H9 (cell line): ENCODE measurements at regions not wholly inside any gene's neighbourhood (a gene's known extent, or its start where the extent isn't known, plus 50 kb on each side); places are given as distances from the start of the nearest gene placed in this dataset.

Experiments used
- DNase-seq: peaks from one replicate; pipeline ENCODE4 v3.0.0-alpha.2; 2017
- H2AFZ ChIP-seq: one replicate; pipeline ENCODE4 v1.6.1; 2013; ENCODE audit warnings: mild to moderate bottlenecking, low read length, control low read depth, moderate library complexity
- H2AK5ac ChIP-seq: 2 replicates; pipeline ENCODE4 v1.6.1; 2013; ENCODE audit warnings: low read length, control low read depth, mixed read lengths; ENCODE audit not compliant: insufficient read length
- H2BK120ac ChIP-seq: one replicate; pipeline ENCODE4 v1.6.1; 2013; ENCODE audit warnings: low read depth, mild to moderate bottlenecking, low read length, control low read depth, inconsistent platforms; ENCODE audit not compliant: poor library complexity, severe bottlenecking
- H2BK12ac ChIP-seq: 2 replicates; pipeline ENCODE4 v1.6.1; 2013; ENCODE audit warnings: low read length, control low read depth, mixed read lengths, low read depth; ENCODE audit not compliant: insufficient read length
- H2BK15ac ChIP-seq: 2 replicates; pipeline ENCODE4 v1.6.1; 2013; ENCODE audit warnings: low read depth, low read length, control low read depth
- H2BK20ac ChIP-seq: one replicate; pipeline ENCODE4 v1.6.1; 2013; ENCODE audit warnings: low read depth, mild to moderate bottlenecking, low read length, control low read depth, inconsistent platforms; ENCODE audit not compliant: poor library complexity, severe bottlenecking
- H2BK5ac ChIP-seq: 2 replicates; pipeline ENCODE4 v1.6.1; 2013; ENCODE audit warnings: low read length, control low read depth, mixed read lengths; ENCODE audit not compliant: insufficient read length
- H3K14ac ChIP-seq: 2 replicates; pipeline ENCODE4 v1.6.1; 2013; ENCODE audit warnings: low read length, control low read depth; ENCODE audit not compliant: insufficient read depth
- H3K18ac ChIP-seq: 2 replicates; pipeline ENCODE4 v1.6.1; 2013; ENCODE audit warnings: low read depth, mild to moderate bottlenecking, mixed read lengths, low read length, control low read depth; ENCODE audit not compliant: insufficient read length
- H3K23ac ChIP-seq: 2 replicates; pipeline ENCODE4 v1.6.1; 2013; ENCODE audit warnings: low read length, control low read depth, mixed read lengths, low read depth; ENCODE audit not compliant: insufficient read length
- H3K23me2 ChIP-seq: 2 replicates; pipeline ENCODE4 v1.6.1; 2013; ENCODE audit warnings: low read depth, mild to moderate bottlenecking, mixed read lengths, low read length, control low read depth; ENCODE audit not compliant: insufficient read length, poor library complexity, severe bottlenecking
- H3K27ac ChIP-seq: 2 replicates; pipeline ENCODE4 v1.5.1; 2013; ENCODE audit warnings: low read length, control low read depth, mixed read lengths, low read depth; ENCODE audit not compliant: insufficient read length
- H3K27me3 ChIP-seq: 2 replicates; pipeline ENCODE4 v1.6.1; 2013; ENCODE audit warnings: low read length, control low read depth, inconsistent platforms; ENCODE audit not compliant: insufficient read depth
- H3K4ac ChIP-seq: 2 replicates; pipeline ENCODE4 v1.6.1; 2013; ENCODE audit warnings: low read depth, mild to moderate bottlenecking, control low read depth, inconsistent platforms, low read length, moderate library complexity
- H3K4me1 ChIP-seq: 2 replicates; pipeline ENCODE4 v1.6.1; 2013; ENCODE audit warnings: low read length, control low read depth, inconsistent platforms; ENCODE audit not compliant: insufficient read depth
- H3K4me2 ChIP-seq: 2 replicates; pipeline ENCODE4 v1.6.1; 2013; ENCODE audit warnings: low read length, control low read depth, mixed read lengths; ENCODE audit not compliant: insufficient read length, insufficient read depth
- H3K56ac ChIP-seq: 2 replicates; pipeline ENCODE4 v1.6.1; 2013; ENCODE audit warnings: low read depth, mild to moderate bottlenecking, mixed read lengths, low read length, control low read depth; ENCODE audit not compliant: insufficient read length
- H3K79me1 ChIP-seq: 2 replicates; pipeline ENCODE4 v1.6.1; 2013; ENCODE audit warnings: low read depth, mild to moderate bottlenecking, moderate library complexity, low read length, control low read depth, inconsistent platforms; ENCODE audit not compliant: insufficient read depth, poor library complexity, severe bottlenecking
- H3K79me2 ChIP-seq: 2 replicates; pipeline ENCODE4 v1.6.1; 2013; ENCODE audit warnings: low read length, control low read depth, inconsistent platforms; ENCODE audit not compliant: insufficient read depth
- H3K9ac ChIP-seq: 2 replicates; pipeline ENCODE4 v1.6.1; 2013; ENCODE audit warnings: low read length, control low read depth, mixed read lengths; ENCODE audit not compliant: insufficient read length; ENCODE audit errors: extremely low read depth
- H3K9me3 ChIP-seq: one replicate; pipeline ENCODE4 v1.6.1; 2013; ENCODE audit warnings: low read depth, low read length, inconsistent platforms; ENCODE audit not compliant: control insufficient read depth
- H3T11ph ChIP-seq: one replicate; pipeline ENCODE4 v1.6.1; 2013; ENCODE audit warnings: mild to moderate bottlenecking, low read length, control low read depth, inconsistent platforms
- H4K20me1 ChIP-seq: one replicate; pipeline ENCODE4 v1.6.1; 2013; ENCODE audit not compliant: control insufficient read depth, insufficient read length, insufficient read depth
- H4K5ac ChIP-seq: 2 replicates; pipeline ENCODE4 v1.6.1; 2013; ENCODE audit warnings: low read depth, mild to moderate bottlenecking, mixed read lengths, low read length, control low read depth; ENCODE audit not compliant: insufficient read length
- H4K8ac ChIP-seq: replicated peaks from 2 replicates; pipeline ENCODE4 v1.6.1; 2013; ENCODE audit warnings: low read length, control low read depth, mixed read lengths, low read depth; ENCODE audit not compliant: insufficient read length
- H4K91ac ChIP-seq: 2 replicates; pipeline ENCODE4 v1.6.1; 2013; ENCODE audit warnings: low read depth, mild to moderate bottlenecking, moderate library complexity, mixed read lengths, low read length, control low read depth; ENCODE audit not compliant: insufficient read length
- H3K27ac Mint-ChIP-seq, 3 experiments: 2 replicates in 2 of 3; 3 replicates in 1 of 3; pipeline ENCODE4 v1.8.0; 2020 to 2021; ENCODE audit warnings: mixed read lengths in 3 of 3, mild to moderate bottlenecking in 1 of 3, moderate library complexity in 1 of 3
- H3K27me3 Mint-ChIP-seq: 2 replicates; pipeline ENCODE4 v1.8.0; 2021; ENCODE audit warnings: low read depth, mild to moderate bottlenecking, moderate library complexity, mixed read lengths
- H3K36me3 Mint-ChIP-seq, 3 experiments: 2 replicates in 2 of 3; 3 replicates in 1 of 3; pipeline ENCODE4 v1.8.0; 2020 to 2021; ENCODE audit warnings: low read depth in 3 of 3, mixed read lengths in 3 of 3; ENCODE audit not compliant: insufficient read depth in 1 of 3
- H3K4me1 Mint-ChIP-seq, 2 experiments: 2 replicates each; pipeline ENCODE4 v1.8.0; 2020; ENCODE audit warnings: mixed read lengths in 2 of 2
- H3K4me3 Mint-ChIP-seq, 2 experiments: 2 replicates in 1 of 2; 3 replicates in 1 of 2; pipeline ENCODE4 v1.8.0; 2020 to 2021; ENCODE audit warnings: mild to moderate bottlenecking in 2 of 2, mixed read lengths in 2 of 2, moderate library complexity in 1 of 2
- H3K9me3 Mint-ChIP-seq, 2 experiments: 2 replicates in 1 of 2; 3 replicates in 1 of 2; pipeline ENCODE4 v1.8.0; 2020; ENCODE audit warnings: mild to moderate bottlenecking in 2 of 2, mixed read lengths in 2 of 2, moderate library complexity in 1 of 2
- WGBS: extraction: QIAGEN DNeasy Blood & Tissue Kit; methylation state at CpG from one replicate; pipeline ENCODE4 v1.1.7; 2013; ENCODE audit warnings: missing lambda C conversion rate, low lambda C conversion rate, mixed read lengths; ENCODE audit not compliant: insufficient read length; ENCODE audit errors: extremely low coverage; 5-methylcytosine and 5-hydroxymethylcytosine counted together
- TF ChIP-seq, protein P1 (sequence below): fragments of 200-600 bp; sonication (generic); conservative IDR thresholded peaks from 3 replicates; pipeline ENCODE4 v1.8.0; 2021; ENCODE audit warnings: antibody characterized with exemption, mild to moderate bottlenecking

DNA sequence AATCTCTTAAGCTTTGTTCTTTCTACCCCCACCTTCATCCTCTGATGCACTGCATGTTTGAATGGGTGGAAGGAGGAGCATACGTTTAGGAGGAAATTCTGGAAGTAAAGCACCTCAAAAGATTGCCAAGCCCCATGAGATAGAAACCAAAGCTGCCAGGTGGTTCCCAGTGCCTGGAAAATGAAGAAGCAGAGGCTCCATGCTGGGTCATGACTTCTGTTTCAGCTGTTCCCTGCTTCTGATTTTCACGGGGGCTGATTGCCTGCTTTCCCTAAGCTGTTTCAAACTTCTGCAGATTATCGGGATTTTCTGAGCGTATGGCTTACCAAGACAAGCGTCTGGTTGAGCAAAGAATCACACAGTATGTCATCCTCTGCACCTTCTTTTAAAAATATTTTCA lies 87.5 kb upstream of the SYNDIG1 start:
- Mint-ChIP-seq H3K4me3 (no peak overlapping the region), H3K27me3 (peaks cover 4% of the 10 kb centered on the region; the same call in 1 of the 2 replicates), H3K4me1 (peaks cover 0 to 4% of the 10 kb centered on the region in 2 experiments; a peak in 3 of 4 replicates), H3K27ac (no peak overlapping the region), H3K36me3 (no peaks in the 10 kb centered on the region), H3K9me3 (no peaks in the 10 kb centered on the region)
- no peak for DNase-seq
- TF ChIP-seq, protein P1, sequence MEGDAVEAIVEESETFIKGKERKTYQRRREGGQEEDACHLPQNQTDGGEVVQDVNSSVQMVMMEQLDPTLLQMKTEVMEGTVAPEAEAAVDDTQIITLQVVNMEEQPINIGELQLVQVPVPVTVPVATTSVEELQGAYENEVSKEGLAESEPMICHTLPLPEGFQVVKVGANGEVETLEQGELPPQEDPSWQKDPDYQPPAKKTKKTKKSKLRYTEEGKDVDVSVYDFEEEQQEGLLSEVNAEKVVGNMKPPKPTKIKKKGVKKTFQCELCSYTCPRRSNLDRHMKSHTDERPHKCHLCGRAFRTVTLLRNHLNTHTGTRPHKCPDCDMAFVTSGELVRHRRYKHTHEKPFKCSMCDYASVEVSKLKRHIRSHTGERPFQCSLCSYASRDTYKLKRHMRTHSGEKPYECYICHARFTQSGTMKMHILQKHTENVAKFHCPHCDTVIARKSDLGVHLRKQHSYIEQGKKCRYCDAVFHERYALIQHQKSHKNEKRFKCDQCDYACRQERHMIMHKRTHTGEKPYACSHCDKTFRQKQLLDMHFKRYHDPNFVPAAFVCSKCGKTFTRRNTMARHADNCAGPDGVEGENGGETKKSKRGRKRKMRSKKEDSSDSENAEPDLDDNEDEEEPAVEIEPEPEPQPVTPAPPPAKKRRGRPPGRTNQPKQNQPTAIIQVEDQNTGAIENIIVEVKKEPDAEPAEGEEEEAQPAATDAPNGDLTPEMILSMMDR: no peak
- Histone ChIP-seq H3K79me2 (no peaks in the 10 kb centered on the region), H3K4ac (no peak overlapping the region), H3K4me1 (no peaks in the 10 kb centered on the region), H2BK12ac (no peak overlapping the region), H3K23ac (no peak overlapping the region), H3T11ph (no peak overlapping the region), H2BK20ac (no peak overlapping the region), H3K79me1 (no peaks in the 10 kb centered on the region), H3K9ac (no peak overlapping the region), H4K8ac (no peak overlapping the region), H3K4me2 (no peak overlapping the region), H3K27me3 (no peaks in the 10 kb centered on the region), H3K9me3 (no peaks in the 10 kb centered on the region), H3K18ac (no peak overlapping the region), H4K20me1 (no peaks in the 10 kb centered on the region), H4K5ac (no peak overlapping the region), H3K27ac (no peak overlapping the region), H4K91ac (no peak overlapping the region), H3K14ac (no peak overlapping the region), H2BK120ac (no peak overlapping the region), H2BK15ac (no peak overlapping the region), H3K56ac (no peak overlapping the region), H2BK5ac (no peak overlapping the region), H2AFZ (no peak overlapping the region), H3K23me2 (no peaks in the 10 kb centered on the region), H2AK5ac (no peak overlapping the region)
- WGBS: no CpG with 5 or more reads among the region's 5 CpGs
